Stimulated activated CD4-positive, alpha-beta T cell treated with anti-CD3 and anti-CD28 coated beads, Interleukin-1b, Interleukin-23, amount 100 ng/mL, for 24 hours (primary cell): ENCODE measurements at regions not wholly inside any gene's neighbourhood (a gene's known extent, or its start where the extent isn't known, plus 50 kb on each side); places are given as distances from the start of the nearest gene placed in this dataset.

Source experiments
- DNase-seq, 4 experiments: peaks; one replicate each; pipeline ENCODE4 v3.0.0-alpha.2; 2020; ENCODE audit warnings: low read depth in 4 of 4, low spot score in 1 of 4

GRCh38 chr5:88954511-88954910, 71.5 kb upstream of the MEF2C start:
- DNase-seq = no peak

- DNase-seq = no peak
Observed at GRCh38 chr5:88952996-88953643, 70.1 kb upstream of the MEF2C start.

GRCh38 chr5:88952344-88952743, 69.4 kb upstream of the MEF2C start:
- DNase-seq = no peak

- no peak for DNase-seq
Observed at GRCh38 chr5:88951457-88951856, 68.5 kb upstream of the MEF2C start.

- DNase-seq = no peak
Observed at GRCh38 chr5:88948746-88949600, 66.0 kb upstream of the MEF2C start.

GRCh38 chr5:88944751-88945531, 62.0 kb upstream of the MEF2C start:
- DNase-seq = no peak

GRCh38 chr5:88941581-88941980, 58.6 kb upstream of the MEF2C start:
- no peak for DNase-seq

GRCh38 chr5:88940713-88941112, 57.7 kb upstream of the MEF2C start:
- DNase-seq = no peak

- no peak for DNase-seq
Observed at GRCh38 chr5:88939300-88939699, 56.3 kb upstream of the MEF2C start.

GRCh38 chr5:88938488-88938887, 55.5 kb upstream of the MEF2C start:
- no peak for DNase-seq

- DNase-seq = no peak
Observed at GRCh38 chr5:88937406-88937805, 54.4 kb upstream of the MEF2C start.

- no peak for DNase-seq
Observed at GRCh38 chr5:88934439-88934838, 51.5 kb upstream of the MEF2C start.
